ENCODE measurements at regions not wholly inside any gene's neighbourhood (a gene's known extent, or its start where the extent isn't known, plus 50 kb on each side); places are given as distances from the start of the nearest gene placed in this dataset.
A peak's percentile ranks its signal among the peaks of the same experiment; 100 is the strongest.
"Not testable (repeated sequence)": the region's sequence is repeated elsewhere in the genome, so short reads cannot be mapped to it uniquely, and the experiment has no call there.

GRCh38 chr10:29826801-29827450 lies 192.2 kb upstream of the SVIL start:
- DNase-seq (ENCODE audit: low spot score): no peak

- DNase-seq (ENCODE audit: low spot score): no peak
Measured at GRCh38 chr10:29826221-29826620, 191.4 kb upstream of the SVIL start.

- DNase-seq (ENCODE audit: low spot score): no peak
Measured at GRCh38 chr10:29823553-29824080, 188.8 kb upstream of the SVIL start.

GRCh38 chr10:29820890-29821461 lies 186.2 kb upstream of the SVIL start:
- DNase-seq (ENCODE audit: low spot score): no peak

- no peak for DNase-seq (ENCODE audit: low spot score)
Measured at GRCh38 chr10:29816801-29817558, 182.2 kb upstream of the SVIL start.

- no peak for DNase-seq (ENCODE audit: low spot score)
Measured at GRCh38 chr10:29815572-29815971, 180.8 kb upstream of the SVIL start.

GRCh38 chr10:29811751-29812427 lies 177.1 kb upstream of the SVIL start:
- DNase-seq (ENCODE audit: low spot score): peak; percentile 84

- DNase-seq (ENCODE audit: low spot score): no peak
Measured at GRCh38 chr10:29810816-29811215, 176.0 kb upstream of the SVIL start.

GRCh38 chr10:29810231-29810630 lies 175.5 kb upstream of the SVIL start:
- not testable (repeated sequence) for DNase-seq (ENCODE audit: low spot score)

GRCh38 chr10:29809383-29809782 lies 174.6 kb upstream of the SVIL start:
- no peak for DNase-seq (ENCODE audit: low spot score)

- DNase-seq (ENCODE audit: low spot score): peak; percentile 42
Measured at GRCh38 chr10:29807163-29807806, 172.5 kb upstream of the SVIL start.

GRCh38 chr10:29806350-29806788 lies 171.6 kb upstream of the SVIL start:
- no peak for DNase-seq (ENCODE audit: low spot score)

GRCh38 chr10:29805134-29805723 lies 170.5 kb upstream of the SVIL start:
- DNase-seq (ENCODE audit: low spot score): no peak

GRCh38 chr10:29804025-29804852 lies 169.5 kb upstream of the SVIL start:
- peak; percentile 66 for DNase-seq (ENCODE audit: low spot score)

GRCh38 chr10:29802171-29802570 lies 167.4 kb upstream of the SVIL start:
- DNase-seq (ENCODE audit: low spot score): no peak

GRCh38 chr10:29798921-29799690 lies 164.3 kb upstream of the SVIL start:
- DNase-seq (ENCODE audit: low spot score): peak; percentile 52

- no peak for DNase-seq (ENCODE audit: low spot score)
Measured at GRCh38 chr10:29797616-29798015, 162.8 kb upstream of the SVIL start.

GRCh38 chr10:29795850-29796249 lies 161.1 kb upstream of the SVIL start:
- peak; percentile 64 for DNase-seq (ENCODE audit: low spot score)

GRCh38 chr10:29794776-29795611 lies 160.2 kb upstream of the SVIL start:
- DNase-seq (ENCODE audit: low spot score): peak; percentile 13

Measured in GM03348 (cell line).